ENCODE measurements at regions not wholly inside any gene's neighbourhood (a gene's known extent, or its start where the extent isn't known, plus 50 kb on each side); places are given as distances from the start of the nearest gene placed in this dataset.

- TF ChIP-seq POLR2A (IDR thresholded peaks at IDR 0.05) (no peak), CTCF (IDR thresholded peaks at IDR 0.05) (no peak)
Measured at GRCh38 chr1:170377440-170377839, 154.5 kb upstream of the GORAB start.

All from heart left ventricle (tissue), 13 donors.